ENCODE measurements at regions not wholly inside any gene's neighbourhood (a gene's known extent, or its start where the extent isn't known, plus 50 kb on each side); places are given as distances from the start of the nearest gene placed in this dataset.

- FAIRE-seq (no peak), DNase-seq (ENCODE audit: low read depth, low spot score) (no peak)
- H3K79me2 ChIP-seq (ENCODE audit: control insufficient read depth, insufficient read depth, low read length) = no peaks in the 10 kb centered on the region
- no peak for TF ChIP-seq CTCF (optimal IDR thresholded peaks at IDR 0.05 in 1 of 3, IDR thresholded peaks at IDR 0.05 in 1 of 3, conservative IDR thresholded peaks at IDR 0.05 in 1 of 3; ENCODE audit: extremely low read depth in 1 of 3, insufficient read depth in 2 of 3, low read length in 3 of 3)
- TF ChIP-seq EZH2 (IDR thresholded peaks at IDR 0.05; ENCODE audit: low read length) = no peak
- dilution Hi-C loops (cut with MboI; ENCODE audit: extremely low pct_ligation_motif_present, low sequenced_read_pairs) = no loop called here
- no peaks in the 10 kb centered on the region for H3K36me3 ChIP-seq (ENCODE audit: control insufficient read depth in 2 of 2, extremely low read depth in 1 of 2, insufficient read depth in 2 of 2, low read length in 2 of 2)
- no peak overlapping the region for H3K27ac ChIP-seq (ENCODE audit: control insufficient read depth, insufficient read depth, low read length)
- H3K4me1 ChIP-seq (ENCODE audit: control insufficient read depth, extremely low read depth, insufficient read depth, low read length) = no peaks in the 10 kb centered on the region
- H2AFZ ChIP-seq (ENCODE audit: control insufficient read depth, low read length) = no peak overlapping the region
- H4K20me1 ChIP-seq (ENCODE audit: control insufficient read depth, extremely low read depth, insufficient read depth, low read length) = no peaks in the 10 kb centered on the region
- H3K4me3 ChIP-seq (ENCODE audit: control insufficient read depth in 2 of 3, extremely low read depth in 1 of 3, insufficient read depth in 2 of 3, low read depth in 1 of 3, low read length in 3 of 3) = no peak overlapping the region
- H3K4me2 ChIP-seq (ENCODE audit: control insufficient read depth, extremely low read depth, insufficient read depth, low read depth, low read length) = no peak overlapping the region
- no peak overlapping the region for H3K9ac ChIP-seq (ENCODE audit: control insufficient read depth, extremely low read depth, insufficient read depth, low read length)
- H3K9me1 ChIP-seq (ENCODE audit: control insufficient read depth, extremely low read depth, insufficient read depth, low read length) = no peaks in the 10 kb centered on the region
- H3K27me3 ChIP-seq (ENCODE audit: control insufficient read depth, extremely low read depth, insufficient read depth, low read length) = no peaks in the 10 kb centered on the region
- no peaks in the 10 kb centered on the region for H3K9me3 ChIP-seq (ENCODE audit: control insufficient read depth, low read depth, low read length)
Measured at GRCh38 chr7:111622084-111622483, 59.8 kb upstream of the IMMP2L start.
